GM12891 (cell line): ENCODE measurements at regions not wholly inside any gene's neighbourhood (a gene's known extent, or its start where the extent isn't known, plus 50 kb on each side); places are given as distances from the start of the nearest gene placed in this dataset.

Experiments
- PAX5 ChIP-seq: IDR thresholded peaks from 2 replicates; pipeline ENCODE4 v1.6.1; 2011; ENCODE audit warnings: low read length, moderate library complexity, mild to moderate bottlenecking; ENCODE audit not compliant: insufficient read depth, severe bottlenecking
- POLR2A ChIP-seq: IDR thresholded peaks from 2 replicates; pipeline ENCODE4 v1.6.1; 2011; ENCODE audit warnings: low read depth, low read length, control low read depth
- POLR2AphosphoS5 ChIP-seq: IDR thresholded peaks from 2 replicates; pipeline ENCODE4 v1.6.1; 2011; ENCODE audit warnings: low read depth, low read length, control low read depth
- SPI1 ChIP-seq: IDR thresholded peaks from 2 replicates; pipeline ENCODE4 v1.6.1; 2011; ENCODE audit warnings: low read depth, low read length, control low read depth
- TAF1 ChIP-seq: IDR thresholded peaks from 2 replicates; pipeline ENCODE4 v1.6.1; 2011; ENCODE audit warnings: low read depth, low read length, control low read depth

- TF ChIP-seq TAF1 (no peak), POLR2AphosphoS5 (no peak), POLR2A (no peak), PAX5 (no peak), SPI1 (no peak)
Measured at GRCh38 chr4:38495446-38495845, 168.6 kb upstream of the KLF3 start.
